ENCODE measurements at regions not wholly inside any gene's neighbourhood (a gene's known extent, or its start where the extent isn't known, plus 50 kb on each side); places are given as distances from the start of the nearest gene placed in this dataset.

- intact Hi-C loops (cut with micrococcal nuclease; ENCODE audit: unreplicated experiment), result no loop called here
- TF ChIP-seq CTCF (conservative IDR thresholded peaks at IDR 0.05), result no peak
- no peak for TF ChIP-seq EZH2 (IDR thresholded peaks at IDR 0.05; ENCODE audit: low read depth)
- H3F3A ChIP-seq (ENCODE audit: insufficient read depth, low read depth), result no peaks in the 10 kb centered on the region
- no peaks in the 10 kb centered on the region; the same call in 1 of the 2 replicates for H3K9me3 ChIP-seq (ENCODE audit: insufficient read depth, low read depth)
- H3K4me2 ChIP-seq, result no peak overlapping the region
- H3K27me3 ChIP-seq (ENCODE audit: insufficient read depth, low read depth), result no peaks in the 10 kb centered on the region
- H3K4me3 ChIP-seq, result no peak overlapping the region
- H3K4me1 ChIP-seq (replicated peaks; ENCODE audit: insufficient read depth), result no peaks in the 10 kb centered on the region
- no peak overlapping the region for H2AFZ ChIP-seq
- H3K27ac ChIP-seq, result no peak overlapping the region
- no peaks in the 10 kb centered on the region for H3K36me3 ChIP-seq (ENCODE audit: low read depth)
- BruUV-seq (replicated peaks), result no TSS peak
- H4K20me1 ChIP-seq (ENCODE audit: insufficient read depth), result no peaks in the 10 kb centered on the region
- DNase-seq, result no peak
- no peaks in the 10 kb centered on the region for H3K79me2 ChIP-seq (ENCODE audit: low read depth)
- no peaks in the 10 kb centered on the region for H3K9me2 ChIP-seq (ENCODE audit: insufficient read depth)
- ChIA-PET CTCF (interaction anchor here (0.5 kb wide), 1 partner anchor 1030 kb away, joined by 9 read pairs; no protein-coding TSS in a partner anchor), POLR2A (ENCODE audit: unreplicated experiment) (no interaction called here)
These were observed 379.1 kb downstream of the MEIS1 start for GRCh38 chr2:66813976-66814375.

- CTCF ChIA-PET, result no interaction called here
- no peaks in the 10 kb centered on the region; the same call in 1 of the 2 replicates for H3K9me3 ChIP-seq (ENCODE audit: insufficient read depth, low read depth)
- POLR2A ChIA-PET (ENCODE audit: unreplicated experiment), result no interaction called here
- H3K36me3 ChIP-seq (ENCODE audit: low read depth), result no peaks in the 10 kb centered on the region
- intact Hi-C loops (cut with micrococcal nuclease; ENCODE audit: unreplicated experiment), result no loop called here
- H3K27me3 ChIP-seq (ENCODE audit: insufficient read depth, low read depth), result no peaks in the 10 kb centered on the region
- no peaks in the 10 kb centered on the region for H3F3A ChIP-seq (ENCODE audit: insufficient read depth, low read depth)
- TF ChIP-seq CTCF (conservative IDR thresholded peaks at IDR 0.05) (no peak), EZH2 (IDR thresholded peaks at IDR 0.05; ENCODE audit: low read depth) (no peak)
- H3K79me2 ChIP-seq (ENCODE audit: low read depth), result no peaks in the 10 kb centered on the region
- DNase-seq, result no peak
- no peak overlapping the region for H3K27ac ChIP-seq
- H3K4me1 ChIP-seq (replicated peaks; ENCODE audit: insufficient read depth), result no peaks in the 10 kb centered on the region
- no peaks in the 10 kb centered on the region for H4K20me1 ChIP-seq (ENCODE audit: insufficient read depth)
- H3K9me2 ChIP-seq (ENCODE audit: insufficient read depth), result no peaks in the 10 kb centered on the region
- no peak overlapping the region for H3K4me2 ChIP-seq
- no peak overlapping the region for H2AFZ ChIP-seq
- no peak overlapping the region for H3K4me3 ChIP-seq
- BruUV-seq (replicated peaks), result no TSS peak
These were observed 380.0 kb downstream of the MEIS1 start for GRCh38 chr2:66814916-66815315.

- H3F3A ChIP-seq (ENCODE audit: insufficient read depth, low read depth), result no peaks in the 10 kb centered on the region
- TF ChIP-seq EZH2 (IDR thresholded peaks at IDR 0.05; ENCODE audit: low read depth) (no peak), CTCF (conservative IDR thresholded peaks at IDR 0.05) (no peak)
- no peak overlapping the region for H3K27ac ChIP-seq
- H3K79me2 ChIP-seq (ENCODE audit: low read depth), result no peaks in the 10 kb centered on the region
- H3K9me2 ChIP-seq (ENCODE audit: insufficient read depth), result no peaks in the 10 kb centered on the region
- no peaks in the 10 kb centered on the region for H3K4me1 ChIP-seq (replicated peaks; ENCODE audit: insufficient read depth)
- no peaks in the 10 kb centered on the region for H3K36me3 ChIP-seq (ENCODE audit: low read depth)
- no peak overlapping the region for H3K4me2 ChIP-seq
- CTCF ChIA-PET, result no interaction called here
- H3K27me3 ChIP-seq (ENCODE audit: insufficient read depth, low read depth), result no peaks in the 10 kb centered on the region
- intact Hi-C loops (cut with micrococcal nuclease; ENCODE audit: unreplicated experiment), result no loop called here
- H3K4me3 ChIP-seq, result no peak overlapping the region
- no peak for DNase-seq
- H2AFZ ChIP-seq, result no peak overlapping the region
- BruUV-seq (replicated peaks), result no TSS peak
- H3K9me3 ChIP-seq (ENCODE audit: insufficient read depth, low read depth), result no peaks in the 10 kb centered on the region; the same call in 1 of the 2 replicates
- no peaks in the 10 kb centered on the region for H4K20me1 ChIP-seq (ENCODE audit: insufficient read depth)
- POLR2A ChIA-PET (ENCODE audit: unreplicated experiment), result no interaction called here
These were observed 381.0 kb downstream of the MEIS1 start for GRCh38 chr2:66815886-66816285.
